Calu3 (cell line): ENCODE measurements at regions not wholly inside any gene's neighbourhood (a gene's known extent, or its start where the extent isn't known, plus 50 kb on each side); places are given as distances from the start of the nearest gene placed in this dataset.
"Not testable (repeated sequence)": the region's sequence is repeated elsewhere in the genome, so short reads cannot be mapped to it uniquely, and the experiment has no call there.

Experiments
- BruUV-seq: library from RNA; stranded (reverse); fragments of 400-500 nt; replicated peaks from 2 replicates; lab custom pipeline; 2021; lab: Mats Ljungman, UMichigan
- CTCF ChIA-PET: fragments of 300-600 bp; sonication (Branson Sonifier 250); formaldehyde crosslinking; loops from one replicate; lab custom pipeline; 2022; ENCODE audit warnings: antibody characterized with exemption; lab: Charles Lee
- DNase-seq: peaks from one replicate; pipeline ENCODE4 v3.0.0; 2022
- H3K27ac Mint-ChIP-seq: one replicate; pipeline ENCODE4 v1.8.0; 2022; ENCODE audit warnings: mixed read lengths; ENCODE audit not compliant: unreplicated experiment
- H3K27me3 Mint-ChIP-seq: one replicate; pipeline ENCODE4 v1.8.0; 2022; ENCODE audit warnings: mixed read lengths; ENCODE audit not compliant: unreplicated experiment
- H3K36me3 Mint-ChIP-seq: one replicate; pipeline ENCODE4 v1.8.0; 2022; ENCODE audit warnings: mild to moderate bottlenecking, moderate library complexity, mixed read lengths; ENCODE audit not compliant: insufficient read depth, unreplicated experiment
- H3K4me1 Mint-ChIP-seq: one replicate; pipeline ENCODE4 v1.8.0; 2022; ENCODE audit warnings: mild to moderate bottlenecking, low read depth, mixed read lengths; ENCODE audit not compliant: unreplicated experiment
- H3K4me3 Mint-ChIP-seq: one replicate; pipeline ENCODE4 v1.8.0; 2022; ENCODE audit warnings: mild to moderate bottlenecking, low read depth, moderate library complexity, mixed read lengths; ENCODE audit not compliant: unreplicated experiment
- H3K9me3 Mint-ChIP-seq: one replicate; pipeline ENCODE4 v1.8.0; 2022; ENCODE audit warnings: low read depth, mixed read lengths; ENCODE audit not compliant: unreplicated experiment
- intact Hi-C: fragments of 100-400 bp; cut with micrococcal nuclease; formaldehyde crosslinking; loops from one replicate; pipeline ENCODE4 v1.10.0; 2022; ENCODE audit not compliant: unreplicated experiment
- TF ChIP-seq, protein P1 (sequence below): fragments of 200-600 bp; IDR thresholded peaks from one replicate; pipeline ENCODE4 v1.8.0; 2022; ENCODE audit warnings: antibody characterized with exemption; ENCODE audit not compliant: unreplicated experiment

DNA sequence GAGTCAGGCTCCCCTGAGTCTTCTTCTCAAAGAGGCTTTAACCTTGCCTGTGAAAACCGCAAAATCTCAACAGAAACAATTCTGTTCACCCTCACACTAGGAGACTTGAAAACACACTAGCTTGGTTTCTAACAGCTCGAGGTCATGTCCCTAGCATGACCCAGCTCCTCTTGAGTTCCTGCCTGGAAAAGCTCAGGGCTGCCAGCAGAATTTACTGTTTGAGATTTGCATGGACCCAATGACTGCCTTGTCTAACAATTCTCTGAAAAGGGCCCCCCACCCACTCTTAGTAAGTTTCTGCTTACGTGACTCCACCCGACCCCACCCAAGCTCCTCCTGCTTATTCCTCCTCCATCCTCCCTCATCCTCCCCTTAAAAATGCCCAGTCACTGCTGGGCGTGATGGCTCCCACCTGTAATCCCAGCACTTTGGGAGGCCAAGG is 85.1 kb upstream of the KMT2C start:
- H3K36me3 Mint-ChIP-seq = no peaks in the 10 kb centered on the region
- H3K27me3 Mint-ChIP-seq = no peaks in the 10 kb centered on the region
- TF ChIP-seq, protein P1, sequence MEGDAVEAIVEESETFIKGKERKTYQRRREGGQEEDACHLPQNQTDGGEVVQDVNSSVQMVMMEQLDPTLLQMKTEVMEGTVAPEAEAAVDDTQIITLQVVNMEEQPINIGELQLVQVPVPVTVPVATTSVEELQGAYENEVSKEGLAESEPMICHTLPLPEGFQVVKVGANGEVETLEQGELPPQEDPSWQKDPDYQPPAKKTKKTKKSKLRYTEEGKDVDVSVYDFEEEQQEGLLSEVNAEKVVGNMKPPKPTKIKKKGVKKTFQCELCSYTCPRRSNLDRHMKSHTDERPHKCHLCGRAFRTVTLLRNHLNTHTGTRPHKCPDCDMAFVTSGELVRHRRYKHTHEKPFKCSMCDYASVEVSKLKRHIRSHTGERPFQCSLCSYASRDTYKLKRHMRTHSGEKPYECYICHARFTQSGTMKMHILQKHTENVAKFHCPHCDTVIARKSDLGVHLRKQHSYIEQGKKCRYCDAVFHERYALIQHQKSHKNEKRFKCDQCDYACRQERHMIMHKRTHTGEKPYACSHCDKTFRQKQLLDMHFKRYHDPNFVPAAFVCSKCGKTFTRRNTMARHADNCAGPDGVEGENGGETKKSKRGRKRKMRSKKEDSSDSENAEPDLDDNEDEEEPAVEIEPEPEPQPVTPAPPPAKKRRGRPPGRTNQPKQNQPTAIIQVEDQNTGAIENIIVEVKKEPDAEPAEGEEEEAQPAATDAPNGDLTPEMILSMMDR = no peak
- CTCF ChIA-PET = no interaction called here
- no TSS peak for BruUV-seq
- no peak overlapping the region for H3K27ac Mint-ChIP-seq
- H3K4me3 Mint-ChIP-seq = no peak overlapping the region
- H3K9me3 Mint-ChIP-seq = no peaks in the 10 kb centered on the region
- no peak for DNase-seq
- no peaks in the 10 kb centered on the region for H3K4me1 Mint-ChIP-seq
- intact Hi-C loops = no loop called here

DNA sequence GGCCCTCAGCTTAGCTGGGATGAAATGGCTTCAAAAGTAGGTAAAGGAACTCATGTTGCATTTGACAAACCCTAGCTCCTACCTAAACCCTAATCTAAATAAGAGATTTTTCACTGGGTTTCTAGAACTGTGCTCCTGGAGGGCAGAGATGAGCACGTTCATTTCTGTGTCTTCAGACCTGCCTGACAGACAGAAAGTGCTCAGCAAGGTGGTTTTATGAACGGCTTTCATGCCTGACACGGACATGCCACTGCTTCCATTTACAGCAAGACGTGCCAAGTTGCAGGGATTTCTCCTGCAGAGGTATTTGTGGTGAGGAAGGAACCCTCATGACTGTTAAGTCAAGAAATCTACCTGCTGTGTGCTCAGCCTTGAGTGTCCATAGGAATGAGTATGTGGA is 83.5 kb upstream of the KMT2C start:
- no peaks in the 10 kb centered on the region for H3K4me1 Mint-ChIP-seq
- no peaks in the 10 kb centered on the region for H3K9me3 Mint-ChIP-seq
- intact Hi-C loops = no loop called here
- H3K27me3 Mint-ChIP-seq = no peaks in the 10 kb centered on the region
- TF ChIP-seq, protein P1 = no peak
- BruUV-seq = no TSS peak
- CTCF ChIA-PET = no interaction called here
- no peak overlapping the region for H3K4me3 Mint-ChIP-seq
- no peaks in the 10 kb centered on the region for H3K36me3 Mint-ChIP-seq
- H3K27ac Mint-ChIP-seq = no peak overlapping the region
- no peak for DNase-seq

DNA sequence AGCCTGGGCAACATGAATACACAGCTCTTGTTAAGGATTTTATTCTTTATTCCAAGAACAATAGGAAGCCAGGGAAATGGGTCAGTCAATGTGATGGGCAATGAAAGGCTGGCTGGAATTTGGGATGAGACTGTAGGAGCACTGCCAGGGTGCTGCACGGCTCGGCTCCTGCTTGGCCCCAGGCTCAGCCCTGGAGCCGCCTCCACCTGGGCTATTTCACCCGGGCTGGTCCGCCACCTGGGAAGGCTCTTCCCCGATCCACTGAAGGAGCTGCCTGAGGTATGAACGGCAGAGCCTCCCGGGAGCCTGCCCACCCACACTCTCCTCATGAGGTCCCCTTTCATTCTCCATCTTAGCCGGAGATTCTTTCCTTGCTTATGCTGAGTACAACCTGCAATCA is 80.4 kb upstream of the KMT2C start:
- no TSS peak for BruUV-seq
- no peaks in the 10 kb centered on the region for H3K36me3 Mint-ChIP-seq
- no peak overlapping the region for H3K4me3 Mint-ChIP-seq
- TF ChIP-seq, protein P1 = no peak
- H3K9me3 Mint-ChIP-seq = no peaks in the 10 kb centered on the region
- H3K4me1 Mint-ChIP-seq = no peaks in the 10 kb centered on the region
- CTCF ChIA-PET = interaction anchor here (0.6 kb wide), 1 partner anchor 135 kb away, joined by 5 read pairs; no protein-coding TSS in a partner anchor
- DNase-seq = no peak
- no peaks in the 10 kb centered on the region for H3K27me3 Mint-ChIP-seq
- intact Hi-C loops = no loop called here
- H3K27ac Mint-ChIP-seq = no peak overlapping the region

- CTCF ChIA-PET, H3K9me3 Mint-ChIP-seq, H3K4me3 Mint-ChIP-seq, BruUV-seq, intact Hi-C loops, H3K36me3 Mint-ChIP-seq, H3K4me1 Mint-ChIP-seq, H3K27me3 Mint-ChIP-seq, DNase-seq, H3K27ac Mint-ChIP-seq: not testable (repeated sequence)
Measured at GRCh38 chr7:152515266-152515950, 79.6 kb upstream of the KMT2C start.

GRCh38 chr7:152514771-152515105 is 78.9 kb upstream of the KMT2C start:
- TF ChIP-seq, protein P1 = no peak
- CTCF ChIA-PET = no interaction called here
- H3K27me3 Mint-ChIP-seq = no peaks in the 10 kb centered on the region
- no peak overlapping the region for H3K4me3 Mint-ChIP-seq
- BruUV-seq = no TSS peak
- no peaks in the 10 kb centered on the region for H3K4me1 Mint-ChIP-seq
- intact Hi-C loops = no loop called here
- DNase-seq = no peak
- H3K27ac Mint-ChIP-seq = no peak overlapping the region
- H3K9me3 Mint-ChIP-seq = no peaks in the 10 kb centered on the region
- no peaks in the 10 kb centered on the region for H3K36me3 Mint-ChIP-seq
